ENCODE measurements at regions not wholly inside any gene's neighbourhood (a gene's known extent, or its start where the extent isn't known, plus 50 kb on each side); places are given as distances from the start of the nearest gene placed in this dataset.
"Not testable (repeated sequence)": the region's sequence is repeated elsewhere in the genome, so short reads cannot be mapped to it uniquely, and the experiment has no call there.

DNA sequence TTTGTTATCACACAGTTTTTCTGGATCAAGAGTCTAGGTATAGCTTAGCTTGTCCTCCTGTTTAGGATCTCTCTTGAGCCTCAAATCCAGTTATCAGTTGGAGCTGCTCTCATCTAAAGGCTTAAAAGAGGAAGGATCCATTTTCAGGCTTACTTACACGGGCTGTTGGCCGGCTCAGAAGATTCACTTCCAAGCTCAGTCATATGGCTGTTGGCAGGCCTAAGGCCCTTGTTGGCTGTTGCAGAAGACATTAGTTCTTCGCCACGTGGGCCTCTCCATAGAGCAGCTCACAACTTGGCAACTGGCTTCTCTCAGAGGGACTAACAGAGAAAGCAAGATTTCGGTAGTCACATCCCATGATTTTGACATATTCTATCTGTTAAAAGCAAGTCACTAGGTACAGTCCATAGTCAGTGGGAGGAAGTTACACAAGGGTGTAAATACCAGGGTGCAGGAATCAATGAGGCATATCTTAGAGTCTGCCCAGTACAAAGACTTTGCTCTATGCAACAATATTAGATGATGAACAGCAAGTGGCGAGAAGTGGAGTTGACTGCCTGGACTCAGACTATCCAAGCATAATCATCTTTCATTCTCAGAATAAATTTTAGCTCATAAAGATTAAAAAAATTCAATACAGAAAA is 280.1 kb upstream of the MBL2 start:
- no peak for DNase-seq

DNA sequence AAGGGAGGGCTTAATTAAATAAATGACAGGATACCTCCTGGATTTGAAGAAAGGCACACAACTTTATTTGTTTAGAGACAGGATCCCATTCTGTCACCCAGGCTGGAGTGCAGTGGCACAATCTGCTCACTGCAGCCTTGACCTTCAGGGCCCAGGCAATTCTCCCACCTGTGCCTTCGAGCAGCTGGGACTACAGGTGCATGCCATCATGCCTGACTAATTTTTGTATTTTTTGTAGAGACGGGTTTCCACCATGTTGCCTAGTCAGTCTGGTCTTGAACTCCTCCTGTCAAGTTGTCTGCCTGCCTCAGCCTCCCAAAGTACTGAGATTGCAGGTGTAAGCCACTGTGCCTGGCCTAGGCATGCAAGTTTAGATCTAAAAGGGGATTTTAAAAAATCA is 272.7 kb upstream of the MBL2 start:
- no peak for DNase-seq

DNA sequence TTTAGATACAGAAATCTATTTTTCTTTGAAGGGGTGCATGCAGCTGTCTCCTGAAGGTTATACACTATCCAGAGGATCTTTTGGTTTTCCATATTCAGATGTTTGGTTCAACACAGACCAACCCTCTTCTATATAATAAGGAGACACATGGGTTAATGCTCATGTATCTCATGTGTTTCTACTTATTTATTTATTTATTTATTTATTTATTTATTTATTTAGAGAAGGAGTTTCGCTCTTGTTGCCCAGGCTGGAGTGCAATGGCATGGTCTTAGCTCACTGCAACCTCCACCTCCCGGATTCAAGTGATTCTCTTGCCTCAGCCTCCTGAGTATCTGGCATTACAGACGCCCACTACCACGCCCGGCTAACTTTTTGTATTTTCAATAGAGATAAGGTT is 263.2 kb upstream of the MBL2 start:
- not testable (repeated sequence) for DNase-seq

DNA sequence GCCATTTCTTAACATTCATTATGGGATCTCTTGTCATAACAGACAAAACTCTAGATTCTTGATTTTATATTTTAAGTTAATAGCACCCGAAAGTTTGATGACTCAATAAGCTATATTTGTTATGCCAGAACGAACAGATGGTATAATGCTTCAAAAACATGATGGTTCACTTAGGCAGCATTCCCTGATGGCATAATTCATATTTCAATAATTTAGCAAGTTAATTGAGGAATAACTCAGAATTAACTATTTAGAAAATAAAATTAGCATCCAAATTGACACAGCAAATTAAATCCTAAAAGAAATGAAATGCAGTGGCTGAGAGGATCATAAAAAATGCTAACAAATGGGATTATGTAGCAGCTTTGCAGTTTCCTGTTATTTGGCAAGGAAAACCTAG is 260.8 kb upstream of the MBL2 start:
- no peak for DNase-seq

DNA sequence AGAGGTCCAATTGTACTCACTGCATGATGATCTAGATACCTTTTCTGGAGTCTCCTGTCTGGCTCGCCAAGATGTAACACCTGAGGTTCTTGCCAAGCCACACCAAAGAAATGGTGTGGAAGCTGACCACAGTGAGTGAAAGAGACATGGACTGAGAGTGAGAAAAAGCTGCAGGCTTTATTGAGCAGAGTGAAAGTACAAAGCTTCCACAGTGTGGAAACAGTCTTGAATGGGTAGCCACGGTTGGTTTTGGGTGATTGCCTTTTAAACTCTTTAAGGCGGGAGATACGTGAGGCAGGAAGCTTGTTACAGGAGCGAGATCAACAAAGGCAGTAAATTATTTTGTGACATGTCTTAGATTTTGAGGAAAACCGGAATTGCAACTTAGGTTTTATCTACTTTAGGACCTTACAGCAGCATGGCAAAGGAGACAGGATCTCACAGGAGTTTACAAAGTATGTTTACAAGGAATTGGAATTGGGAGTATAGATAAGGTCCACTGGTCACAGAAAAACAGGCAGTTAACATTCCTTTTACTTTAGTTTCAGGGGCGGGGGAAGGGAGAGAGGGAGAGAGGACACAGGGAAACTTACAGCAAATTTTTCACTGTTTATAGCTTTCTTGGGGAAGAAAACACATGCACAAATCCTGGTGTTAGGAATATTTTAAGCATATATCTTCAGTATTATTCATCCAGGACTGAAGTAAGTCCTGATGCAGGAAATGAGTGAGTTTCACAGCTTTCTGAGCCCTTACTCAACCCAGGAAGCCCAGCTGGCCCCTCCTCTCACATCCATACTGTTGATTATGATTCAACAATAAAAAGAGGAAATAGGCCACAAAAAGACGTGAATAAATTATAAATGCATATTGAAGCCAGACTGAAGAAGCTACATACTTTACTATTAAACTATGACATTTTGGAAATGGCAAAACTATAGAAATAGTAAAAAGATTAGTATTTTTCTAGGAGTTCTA is 257.6 kb upstream of the MBL2 start:
- peak; percentile 5 to 16 for DNase-seq

DNA sequence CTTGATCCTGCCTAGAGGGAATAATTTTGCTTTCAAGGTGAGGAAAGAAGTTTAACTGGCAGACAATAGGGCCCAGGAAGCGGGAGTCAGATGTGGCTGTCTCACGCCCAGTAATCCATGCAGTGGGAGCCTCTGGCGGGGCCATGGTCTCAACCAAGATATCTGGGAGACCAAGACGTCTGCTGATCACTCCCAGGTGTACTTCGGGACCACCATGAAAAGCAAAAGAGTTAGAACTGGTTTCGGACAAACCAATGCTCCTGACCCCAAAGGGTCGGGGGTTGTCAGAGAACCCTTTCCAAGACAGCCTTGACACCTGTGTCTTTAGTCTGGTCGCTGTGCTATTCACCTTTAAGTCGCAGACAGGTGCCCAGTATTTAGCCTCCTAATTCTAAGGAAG is 256.9 kb upstream of the MBL2 start:
- no peak for DNase-seq

DNA sequence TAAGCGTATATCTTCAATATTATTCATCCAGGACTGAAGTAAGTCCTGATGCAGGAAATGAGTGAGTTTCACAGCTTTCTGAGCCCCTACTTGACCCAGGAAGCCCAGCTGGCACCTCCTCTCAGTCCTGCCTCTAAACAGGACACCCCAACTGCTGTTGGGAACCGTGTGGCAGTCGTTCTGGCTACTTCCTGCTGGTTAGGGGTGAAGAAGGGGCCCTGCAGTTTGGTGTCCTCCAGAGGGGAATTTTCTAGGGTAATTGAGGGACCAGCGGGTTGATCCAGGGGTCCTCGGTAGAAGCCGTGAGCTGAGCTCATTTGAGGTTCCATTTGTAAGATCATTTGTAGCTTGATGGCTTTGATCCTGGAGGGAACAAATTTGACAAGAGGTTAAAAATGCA is 253.2 kb upstream of the MBL2 start:
- not testable (repeated sequence) for DNase-seq

DNA sequence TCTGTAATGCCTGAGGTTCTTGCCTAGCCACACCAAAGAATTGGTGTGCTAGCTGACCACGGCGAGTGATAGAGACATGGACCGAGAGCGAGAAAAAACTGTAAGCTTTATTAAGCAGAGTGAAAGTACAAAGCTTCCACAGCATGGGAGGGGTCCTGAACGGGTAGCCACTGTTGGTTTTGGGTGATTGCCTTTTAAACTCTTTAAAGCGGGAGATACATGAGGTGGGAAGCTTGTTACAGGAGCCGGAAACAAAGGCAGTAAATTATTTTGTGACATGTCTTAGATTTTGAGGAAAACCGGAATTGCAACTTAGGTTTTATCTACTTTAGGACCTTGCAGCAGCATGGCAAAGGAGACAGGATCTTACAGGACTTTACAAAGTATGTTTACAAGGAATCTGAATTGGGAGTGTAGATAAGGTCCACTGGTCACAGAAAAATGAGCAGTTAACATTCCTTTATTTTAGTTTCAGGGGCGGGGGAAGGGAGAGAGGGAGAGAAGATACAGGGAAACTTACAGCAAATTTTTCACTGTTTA is 252.7 kb upstream of the MBL2 start:
- no peak for DNase-seq

DNA sequence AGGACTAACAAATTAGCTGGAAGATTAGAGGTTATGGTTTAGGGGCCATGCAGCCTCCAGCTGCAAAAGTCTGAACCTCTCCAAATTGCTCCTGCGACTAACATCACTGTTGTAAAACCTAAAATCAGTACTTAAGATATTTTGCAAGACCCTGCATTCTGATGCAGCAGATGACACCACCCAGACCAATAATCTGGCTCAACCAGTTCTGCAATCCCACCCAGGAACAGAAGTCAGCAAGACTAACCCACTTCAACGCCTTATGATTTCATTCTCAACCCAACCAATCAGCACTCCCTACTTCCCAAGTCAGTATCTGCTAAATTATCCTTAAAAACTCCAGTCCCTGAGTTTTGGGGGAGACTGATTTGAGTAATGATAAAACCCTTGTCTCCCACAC is 250.8 kb upstream of the MBL2 start:
- no peak for DNase-seq

DNA sequence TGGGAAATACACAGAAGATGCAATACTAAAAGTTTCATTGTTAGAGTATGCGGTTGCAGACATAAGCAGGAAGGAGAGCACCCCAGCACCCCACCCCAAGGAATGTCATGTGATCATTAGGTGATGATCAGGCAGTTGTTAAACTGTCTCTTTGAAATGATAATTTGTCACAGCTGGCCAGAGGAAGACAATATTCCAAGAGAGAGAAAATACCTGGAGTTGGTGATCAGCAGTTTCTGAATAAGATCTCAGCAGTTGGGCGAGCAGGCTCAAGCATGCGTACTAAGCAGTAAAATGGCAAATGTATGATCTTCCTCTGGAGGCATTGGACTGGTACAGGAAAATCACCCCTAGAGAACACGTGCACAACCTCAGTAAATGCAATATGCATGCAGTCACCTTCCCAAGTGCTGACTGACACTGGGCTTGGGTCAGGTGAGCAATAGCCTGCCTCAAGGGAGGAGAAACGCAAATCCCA is 250.1 kb upstream of the MBL2 start:
- DNase-seq: no peak

DNA sequence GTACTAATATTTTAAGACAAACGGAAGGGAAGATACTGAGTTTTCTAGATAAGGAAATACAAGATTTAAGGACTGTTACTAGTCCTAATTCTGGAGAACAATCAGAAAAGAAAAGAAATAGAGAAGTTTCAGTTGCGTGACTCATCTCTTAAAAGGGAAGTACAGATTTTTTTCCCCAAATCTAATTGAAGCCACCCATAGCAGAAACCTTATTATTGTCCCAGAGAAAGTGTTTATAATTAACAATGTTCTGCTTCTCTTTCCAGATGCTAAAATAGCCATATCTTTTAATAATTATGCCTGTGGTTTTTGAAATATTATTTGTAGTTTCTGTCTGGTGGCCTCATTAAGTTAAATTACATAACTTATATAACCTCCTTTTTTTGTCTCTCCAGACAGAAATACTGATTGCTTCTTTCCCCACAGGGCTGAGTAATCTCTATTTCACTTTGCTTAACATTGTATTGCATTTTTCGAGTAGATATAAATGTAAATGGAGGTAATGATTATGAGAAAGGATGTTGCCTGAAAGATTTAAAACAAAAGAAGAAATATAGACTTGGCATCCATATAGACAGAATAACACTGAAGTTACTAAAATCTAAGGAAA is 240.7 kb upstream of the MBL2 start:
- peak; percentile 1 to 20 for DNase-seq

DNA sequence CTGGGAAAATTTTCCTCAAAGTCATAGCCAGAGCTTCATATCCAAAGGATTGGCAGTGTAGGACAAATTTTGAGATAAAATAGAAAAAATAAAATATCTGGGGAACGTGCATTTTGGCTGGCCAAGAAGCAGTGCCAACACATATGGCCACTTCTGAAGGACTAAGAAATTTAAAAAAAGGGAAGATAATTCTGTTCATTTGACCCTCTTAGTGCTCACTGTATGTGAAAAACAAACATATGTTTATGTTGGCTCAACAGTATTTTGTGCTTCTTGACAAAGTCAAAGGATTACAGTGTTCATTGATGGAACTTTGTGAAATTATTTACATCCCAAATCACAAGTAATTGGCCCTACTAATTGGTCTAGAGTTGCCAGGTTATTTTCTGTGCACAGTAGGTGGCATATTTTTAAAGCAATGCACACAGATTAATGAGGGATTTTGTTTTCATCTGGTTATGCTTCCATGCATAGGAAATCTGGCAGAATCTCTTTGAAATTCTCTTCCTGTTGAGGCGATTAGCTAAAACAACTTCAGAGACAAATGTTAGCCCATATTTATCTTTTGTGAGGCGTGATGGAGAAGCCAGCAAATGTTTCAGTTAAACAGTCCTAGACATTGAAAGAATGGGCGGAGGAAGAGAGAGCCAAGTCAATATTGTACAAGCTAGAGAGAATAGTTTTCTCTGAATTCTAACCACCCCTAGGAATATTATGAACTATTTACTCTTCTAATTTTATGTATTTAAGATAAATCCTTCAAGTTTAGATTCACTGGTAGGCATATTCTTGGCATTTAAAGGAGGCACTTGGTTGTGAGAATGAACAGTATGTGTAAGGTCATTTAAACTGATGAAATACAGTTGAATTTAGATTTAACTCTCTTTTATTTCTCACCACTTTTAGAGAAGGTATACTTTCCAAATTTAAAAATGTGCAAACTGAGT is 237.7 kb upstream of the MBL2 start:
- DNase-seq: no peak

DNA sequence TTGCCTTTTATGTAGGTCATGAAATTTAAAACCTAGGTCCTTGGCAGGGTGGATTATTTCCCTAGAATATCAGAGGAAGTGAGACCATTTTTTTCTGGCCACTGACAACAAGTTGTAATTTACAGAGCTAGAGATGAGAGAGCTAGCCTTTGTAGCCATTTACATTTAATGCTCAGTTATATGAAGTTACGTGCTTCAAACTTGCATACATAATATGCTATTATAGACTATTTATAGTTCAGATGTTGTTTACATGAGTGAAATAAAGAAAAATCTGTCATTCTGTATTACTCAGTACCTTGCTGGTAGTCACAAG is 234.9 kb upstream of the MBL2 start:
- no peak for DNase-seq

DNA sequence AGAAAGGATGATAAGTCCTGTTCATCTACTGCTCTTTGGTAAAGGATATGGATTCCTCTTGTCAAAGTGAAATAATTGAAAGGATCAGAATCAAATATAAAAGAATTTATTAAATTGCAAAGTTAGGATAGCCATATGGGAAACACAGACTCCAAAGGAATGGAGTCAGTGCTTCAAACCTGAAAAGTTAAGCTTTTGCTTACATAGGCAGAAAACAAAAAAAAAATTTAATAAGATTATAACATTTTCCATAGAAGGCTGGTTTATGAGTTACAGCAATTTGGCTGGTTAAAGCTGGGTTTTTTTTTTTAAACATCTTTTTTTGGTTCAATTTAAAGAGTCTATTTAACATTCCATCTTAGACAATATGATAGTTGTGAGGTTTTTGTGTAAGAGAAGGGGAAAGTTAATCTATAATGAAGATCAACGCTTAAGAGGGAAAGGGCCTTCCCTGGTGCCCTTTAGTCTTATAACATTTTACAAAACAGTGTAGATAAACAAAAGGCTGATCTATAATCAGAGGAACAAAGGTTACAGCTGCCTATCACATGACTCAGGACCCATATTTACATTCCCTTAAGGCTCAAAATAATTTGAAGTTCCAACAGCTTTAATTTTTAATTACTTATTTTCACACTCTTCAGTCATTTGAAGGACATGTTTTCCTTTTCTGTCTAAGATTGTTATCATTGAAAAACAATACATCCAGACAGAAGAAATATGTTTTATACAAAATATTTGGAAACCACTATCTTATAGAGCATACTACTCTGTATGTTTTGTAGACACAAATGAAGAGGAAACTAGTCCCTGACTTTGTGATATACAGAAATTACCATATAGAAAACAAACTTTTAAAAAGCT is 234.3 kb upstream of the MBL2 start:
- DNase-seq: no peak

DNA sequence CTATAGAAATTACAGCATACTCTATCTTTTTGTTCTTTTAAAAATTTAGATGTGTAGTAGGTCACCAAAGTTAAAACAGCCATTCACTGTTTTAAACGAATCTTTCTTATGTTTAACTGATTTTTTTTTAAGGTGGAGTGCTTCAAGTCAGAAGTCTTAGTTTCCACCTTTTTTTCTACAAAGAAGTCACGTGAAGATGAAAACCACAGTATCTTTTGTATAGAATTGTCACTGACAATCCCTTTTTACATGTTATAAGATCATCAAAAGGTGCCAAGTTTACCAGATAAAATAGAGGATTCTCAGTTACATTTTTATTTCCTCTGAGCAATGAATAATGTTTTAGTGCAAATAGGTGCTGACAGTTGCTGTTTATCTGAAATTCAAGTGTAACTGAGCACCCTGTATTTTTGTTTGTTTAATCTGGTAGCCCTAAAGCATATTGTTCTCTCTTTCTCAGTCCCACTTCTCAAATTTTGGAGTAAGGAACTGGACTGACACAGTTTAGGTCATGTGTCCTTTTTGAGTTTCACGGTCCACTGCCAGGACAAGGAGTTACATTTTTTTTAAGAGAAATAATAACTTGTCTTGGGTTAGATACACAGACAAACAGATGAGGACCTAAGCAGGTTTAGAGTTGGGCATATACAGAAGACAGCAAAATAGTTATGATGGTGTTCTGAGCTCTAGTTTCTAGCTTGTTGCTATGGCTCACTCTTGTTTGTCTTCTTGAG is 233.2 kb upstream of the MBL2 start:
- no peak for DNase-seq

DNA sequence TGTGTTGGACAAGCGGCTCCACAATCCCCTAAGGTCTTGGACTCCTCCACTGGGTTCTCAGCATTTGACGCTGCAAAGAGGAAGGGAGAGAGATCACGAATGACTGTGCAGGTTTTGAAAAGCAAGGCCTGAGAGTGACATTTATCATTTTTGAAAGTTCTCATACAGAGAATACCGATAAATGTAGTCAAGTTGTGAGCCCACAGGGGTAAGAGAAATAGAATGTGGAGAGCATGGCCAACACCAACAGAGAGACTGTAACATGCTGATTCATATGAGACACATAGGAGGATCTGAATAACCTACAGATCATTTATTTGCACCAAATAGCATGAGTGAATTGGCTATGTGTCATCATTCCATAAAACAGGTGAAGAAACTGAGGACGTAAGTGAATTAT is 230.5 kb upstream of the MBL2 start:
- DNase-seq: no peak

DNA sequence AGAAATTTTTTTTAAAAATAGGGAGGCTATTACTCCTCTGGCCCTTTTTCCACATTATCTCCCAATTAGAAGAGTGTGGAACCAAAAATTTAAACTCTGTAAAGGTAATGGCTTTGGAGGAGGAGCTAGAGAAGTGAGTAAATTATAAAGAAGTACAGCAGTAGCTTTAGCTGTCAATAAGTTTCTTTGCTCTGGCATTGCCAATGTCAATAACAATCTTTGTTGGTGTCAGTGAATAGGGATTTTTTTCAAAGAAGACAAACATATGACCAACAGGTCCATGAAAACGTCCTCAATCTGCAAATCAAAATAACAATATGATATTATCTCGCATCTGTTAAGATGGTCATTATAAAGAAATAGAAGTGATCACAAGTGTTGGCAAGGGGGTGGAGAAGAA is 227.1 kb upstream of the MBL2 start:
- DNase-seq: no peak

DNA sequence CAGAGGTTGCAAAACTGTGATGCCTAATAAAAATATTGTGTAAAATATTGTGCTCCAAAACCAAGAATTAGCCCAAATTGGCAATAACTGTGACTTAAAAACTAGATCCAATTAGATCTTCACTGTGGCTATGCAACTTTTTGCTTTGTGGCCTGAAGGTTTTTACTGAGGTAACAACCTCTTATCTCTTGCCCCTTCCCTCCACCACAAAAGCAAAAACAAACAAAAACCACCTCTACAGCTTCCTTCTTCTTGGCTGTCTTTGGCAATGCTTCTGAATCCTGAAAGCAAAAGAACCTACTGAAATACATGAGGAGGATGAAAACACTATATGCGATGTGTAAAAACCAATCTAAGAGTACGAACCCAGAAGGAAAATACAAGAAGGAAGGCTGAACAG is 226.7 kb upstream of the MBL2 start:
- DNase-seq: no peak

DNA sequence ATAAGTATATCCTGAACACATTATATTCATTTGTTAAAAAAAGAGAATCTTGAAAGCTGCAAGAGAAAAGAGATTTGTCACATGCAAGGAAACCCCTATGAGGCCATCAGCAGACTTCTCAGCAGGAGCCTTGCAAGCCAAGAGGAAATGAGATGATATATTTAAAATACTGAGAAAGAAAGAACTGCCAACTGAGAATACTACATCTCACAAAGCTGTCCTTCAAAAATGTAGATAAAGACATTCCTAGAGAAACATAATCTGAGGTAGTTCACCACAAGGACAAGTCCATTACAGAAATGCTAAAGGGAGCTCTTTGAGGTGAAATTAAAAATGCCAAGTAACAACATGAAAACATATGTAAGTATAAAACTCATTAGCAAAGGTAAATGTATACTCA is 224.4 kb upstream of the MBL2 start:
- DNase-seq: no peak

DNA sequence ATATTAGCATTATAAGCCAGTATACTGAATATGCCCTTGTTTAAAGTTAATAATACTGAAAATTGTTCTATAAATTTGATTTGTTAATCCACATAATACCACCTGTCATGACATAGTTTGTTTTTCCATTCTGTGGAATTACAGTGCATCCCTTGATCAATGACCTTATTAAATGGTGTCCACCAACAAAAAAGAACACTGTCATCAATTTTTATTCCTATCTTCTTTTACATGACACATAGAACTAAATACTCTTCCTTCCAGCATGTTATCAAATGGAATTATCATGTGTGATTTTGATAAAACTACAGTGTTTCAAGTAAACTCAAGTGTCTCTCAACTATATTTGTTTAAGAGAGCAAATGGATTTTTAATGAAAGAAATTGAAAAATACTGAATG is 221.8 kb upstream of the MBL2 start:
- no peak for DNase-seq

DNA sequence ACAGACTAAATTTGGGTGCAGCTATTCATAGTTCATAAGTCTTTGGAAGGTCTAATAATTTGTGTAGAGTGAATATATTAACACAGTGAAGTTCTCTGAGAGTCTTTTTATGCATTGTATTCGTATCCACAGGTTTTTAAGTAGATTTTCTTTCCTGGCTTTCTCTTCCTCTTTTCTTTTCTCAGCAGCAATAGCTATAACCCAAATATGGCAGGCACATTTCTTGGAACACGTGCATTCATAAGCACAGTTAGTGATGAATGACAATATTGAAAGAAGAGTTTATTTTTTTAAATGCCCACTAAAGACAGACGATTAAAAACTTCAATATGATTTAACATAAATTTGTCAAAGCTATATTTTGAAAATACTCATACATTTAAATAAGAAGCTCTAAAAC is 220.5 kb upstream of the MBL2 start:
- DNase-seq: no peak

Measured in AML-193 (cell line).